SKM-1 (cell line): ENCODE measurements at regions not wholly inside any gene's neighbourhood (a gene's known extent, or its start where the extent isn't known, plus 50 kb on each side); places are given as distances from the start of the nearest gene placed in this dataset.
"Not testable (repeated sequence)": the region's sequence is repeated elsewhere in the genome, so short reads cannot be mapped to it uniquely, and the experiment has no call there.

ENCODE experiments used
- DNase-seq: peaks from one replicate; lab custom pipeline; 2025; ENCODE audit not compliant: unreplicated experiment; lab: John Stamatoyannopoulos, UW

DNA sequence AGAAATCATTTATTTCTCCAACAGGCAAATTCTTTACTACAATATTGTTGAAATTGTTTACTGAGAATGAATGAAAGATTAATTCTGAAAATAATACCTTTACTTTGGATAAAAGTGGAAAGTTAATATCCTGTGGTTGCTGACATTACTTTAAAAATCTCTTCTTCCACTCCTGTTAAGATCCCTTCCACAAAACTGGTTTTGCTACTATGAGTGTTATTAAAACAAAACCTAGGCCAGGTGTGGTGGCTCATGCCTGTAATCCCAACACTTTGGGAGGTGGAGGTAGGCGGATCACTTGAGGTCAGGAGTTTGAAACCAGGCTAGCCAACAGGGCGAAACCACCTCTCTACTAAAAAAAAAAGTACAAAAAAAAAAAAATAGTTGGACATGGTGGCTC, 123.9 kb upstream of the CCDC150 start:
- DNase-seq = no peak

DNA sequence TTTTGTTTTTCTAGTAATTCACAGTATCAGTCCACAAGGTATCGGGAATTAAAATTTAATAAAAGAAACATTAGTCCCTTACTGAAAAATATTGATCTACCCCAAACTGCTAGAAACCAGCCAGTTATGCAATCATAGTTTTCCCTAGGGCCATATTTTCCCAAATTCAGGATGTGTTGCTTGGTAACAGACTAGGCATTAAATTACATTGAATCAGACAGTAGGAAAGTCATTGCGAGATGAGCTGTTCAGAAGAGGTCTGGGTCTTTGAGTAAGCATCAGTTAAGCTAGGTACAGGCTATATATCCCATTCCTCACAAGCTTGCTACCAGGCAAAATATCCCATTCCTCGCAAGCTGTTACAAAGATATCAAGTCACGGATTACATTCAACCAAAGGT, 123.0 kb upstream of the CCDC150 start:
- no peak for DNase-seq

DNA sequence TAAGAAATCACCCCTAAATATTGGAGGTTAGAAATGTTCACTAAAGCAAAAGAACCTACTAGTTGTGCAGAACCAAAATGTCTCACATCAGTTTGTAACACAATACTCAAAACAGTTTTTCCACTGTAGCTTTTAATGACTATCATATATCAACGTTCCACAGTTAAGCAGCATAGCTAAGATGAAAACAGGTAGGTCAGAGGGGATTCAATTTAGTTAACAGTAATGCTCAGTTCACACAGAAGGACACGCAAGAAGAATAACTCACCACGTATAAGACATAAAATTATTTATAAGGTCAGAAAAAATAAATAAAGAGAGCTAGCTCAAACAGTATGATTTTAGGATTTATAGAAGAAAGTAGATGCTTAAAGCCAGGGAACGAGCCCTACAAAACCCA, 118.9 kb upstream of the CCDC150 start:
- no peak for DNase-seq

DNA sequence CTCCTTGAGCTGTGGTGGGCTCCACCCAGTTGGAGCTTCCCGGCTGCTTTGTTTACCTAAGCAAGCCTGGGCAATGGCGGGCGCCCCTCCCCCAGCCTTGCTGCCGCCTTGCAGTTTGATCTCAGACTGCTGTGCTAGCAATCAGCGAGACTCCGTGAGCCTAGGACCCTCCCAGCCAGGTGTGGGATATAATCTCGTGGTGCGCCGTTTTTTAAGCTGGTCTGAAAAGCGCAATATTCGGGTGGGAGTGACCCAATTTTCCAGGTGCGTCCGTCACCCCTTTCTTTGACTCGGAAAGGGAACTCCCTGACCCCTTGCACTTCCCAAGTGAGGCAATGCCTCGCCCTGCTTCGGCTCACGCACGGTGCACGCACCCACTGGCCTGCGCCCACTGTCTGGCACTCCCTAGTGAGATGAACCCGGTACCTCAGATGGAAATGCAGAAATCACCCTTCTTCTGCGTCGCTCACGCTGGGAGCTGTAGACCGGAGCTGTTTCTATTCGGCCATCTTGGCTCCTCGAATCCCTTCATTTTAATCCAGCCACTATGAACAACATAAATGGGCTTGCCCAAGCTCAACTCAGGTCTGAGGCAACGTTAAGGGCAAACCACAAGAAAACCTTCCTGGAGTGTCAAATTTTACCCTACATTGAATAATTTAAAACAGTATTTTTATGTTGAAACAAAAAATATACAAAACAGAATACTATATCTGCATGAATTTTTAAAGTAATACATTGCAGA, 112.4 kb upstream of the CCDC150 start:
- not testable (repeated sequence) for DNase-seq

DNA sequence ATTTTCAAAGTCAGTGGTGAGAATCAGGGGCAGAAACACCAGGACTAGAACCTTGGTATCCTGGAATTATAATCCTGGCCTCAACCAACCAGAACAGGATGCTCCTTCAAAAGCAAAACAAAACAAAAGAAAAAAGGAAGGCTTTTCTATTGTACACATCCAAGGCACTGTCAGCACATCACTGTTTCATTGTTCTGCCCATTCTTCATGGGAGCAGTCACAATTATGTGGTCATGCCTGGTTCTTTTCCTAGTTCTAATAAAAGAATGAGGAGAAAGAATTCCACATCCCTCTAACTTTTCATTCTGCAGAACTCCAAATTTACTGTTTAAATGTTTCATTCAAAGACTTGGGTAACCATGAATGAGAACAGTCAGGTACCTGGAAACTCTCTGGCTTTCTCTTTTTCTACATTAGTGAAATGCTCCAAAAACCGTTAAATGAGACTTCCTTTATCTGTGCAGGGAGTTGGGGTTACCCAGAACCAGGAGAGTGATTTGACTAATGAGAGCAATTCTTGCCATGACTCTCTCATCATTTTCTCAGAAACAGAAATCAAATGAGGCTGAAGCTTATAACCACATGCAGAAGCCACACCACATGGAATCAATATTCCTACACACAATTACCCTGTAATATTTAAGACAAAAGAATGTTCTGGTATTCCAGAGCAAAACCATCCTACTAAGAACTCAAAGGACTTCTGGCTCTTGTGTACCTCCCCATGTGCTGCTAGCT, 110.9 kb upstream of the CCDC150 start:
- DNase-seq = no peak

DNA sequence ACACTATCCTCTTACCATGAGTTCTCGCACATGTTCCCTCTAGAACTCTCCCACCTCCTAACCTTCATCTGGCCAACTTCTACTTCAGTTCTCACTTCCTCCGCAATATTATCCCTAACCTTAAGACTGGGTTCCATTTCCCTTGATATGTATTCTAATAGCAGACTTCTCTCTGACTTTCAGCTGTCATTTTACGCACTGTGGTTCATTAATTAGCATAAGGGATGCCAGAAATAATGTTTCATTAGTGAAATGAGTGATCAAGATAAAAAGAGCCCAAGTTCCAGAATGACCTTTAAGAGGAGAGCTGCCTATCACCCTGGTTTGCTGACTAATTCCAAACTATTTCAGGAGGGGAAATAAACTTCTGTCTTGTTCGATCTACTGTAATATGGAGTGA, 108.6 kb upstream of the CCDC150 start:
- DNase-seq = no peak

DNA sequence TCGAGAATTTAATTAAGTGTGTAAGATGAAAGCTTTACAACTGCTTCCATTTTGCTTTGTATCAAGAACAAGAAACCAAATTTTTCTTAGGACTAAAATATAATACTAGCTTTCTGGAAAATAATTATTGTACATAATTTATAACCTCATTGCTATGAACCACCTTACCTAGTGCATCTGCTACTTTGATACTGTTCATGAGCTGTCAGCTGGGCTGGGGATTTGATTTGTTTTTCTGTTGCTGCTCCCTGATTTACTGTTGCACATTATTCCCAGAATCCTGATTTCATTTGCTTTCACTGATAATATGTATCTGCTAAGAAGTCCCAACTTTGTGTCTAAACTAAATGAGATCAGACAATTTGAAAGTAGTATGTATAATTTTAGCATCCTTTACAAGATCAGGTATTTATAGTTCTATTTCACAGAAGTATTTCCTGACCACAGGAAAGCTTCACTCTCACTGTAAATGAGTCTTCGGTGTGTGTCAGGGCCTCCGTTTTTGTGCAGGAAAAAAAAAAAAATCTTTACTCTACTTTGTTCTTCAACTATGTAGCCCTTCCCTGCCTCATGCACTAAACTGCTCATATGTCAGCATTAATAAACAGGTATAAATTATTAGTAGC, 105.6 kb upstream of the CCDC150 start:
- DNase-seq = no peak

DNA sequence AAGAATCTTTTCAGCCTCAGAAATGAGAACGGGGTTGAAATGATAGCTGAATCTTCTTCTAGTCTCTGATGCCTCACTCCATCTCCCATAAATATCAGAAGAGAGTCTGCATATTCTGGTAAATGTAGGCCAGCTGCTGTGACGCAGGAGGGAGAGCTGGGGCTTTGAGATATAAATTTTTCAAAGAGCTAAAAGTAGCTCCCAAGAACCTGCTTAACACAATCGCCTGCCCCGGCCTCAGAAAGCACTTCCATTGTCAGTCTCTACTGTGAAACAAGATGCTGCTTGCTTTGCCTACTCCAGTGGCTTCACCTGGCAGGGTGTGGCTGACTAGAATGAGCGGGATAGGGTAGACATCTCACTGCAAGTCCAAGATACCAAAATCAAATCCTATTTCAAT, 105.0 kb upstream of the CCDC150 start:
- no peak for DNase-seq

DNA sequence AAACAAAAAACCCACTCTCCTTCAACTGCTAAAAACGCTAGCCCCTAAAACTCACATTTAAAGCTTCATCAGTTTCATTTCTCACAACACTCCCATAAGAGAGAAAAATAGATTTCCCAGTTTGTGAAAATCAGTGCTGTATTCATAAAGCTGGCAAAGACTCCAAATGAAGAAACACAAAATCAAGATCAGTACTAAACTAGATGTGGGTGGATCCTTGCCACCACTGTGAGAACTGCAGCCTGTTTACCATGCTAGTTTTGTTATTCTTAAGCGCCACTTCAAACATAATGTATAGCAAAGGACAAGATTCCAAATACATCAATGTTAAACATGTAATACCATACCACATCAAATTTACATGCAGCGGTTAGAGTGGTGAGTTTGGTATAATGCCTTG, 104.5 kb upstream of the CCDC150 start:
- DNase-seq = no peak

DNA sequence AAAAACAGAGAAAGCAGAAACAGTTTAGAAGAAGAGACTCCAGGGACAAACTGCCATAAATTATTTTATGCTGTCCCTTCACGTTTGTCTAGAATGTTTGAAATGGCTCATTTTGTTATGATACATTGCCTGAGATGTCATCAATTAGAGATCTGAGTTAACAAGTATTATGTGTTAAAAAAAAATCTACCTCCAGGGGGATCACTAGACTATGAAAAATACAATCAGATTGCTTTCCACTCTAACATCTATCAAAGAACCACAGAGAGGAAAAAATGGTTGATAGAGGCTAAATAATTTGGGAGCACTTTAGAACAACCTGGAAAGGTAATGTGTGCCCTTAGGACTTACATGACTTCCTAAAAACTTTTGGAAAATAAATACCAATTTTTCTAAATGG, 103.8 kb upstream of the CCDC150 start:
- DNase-seq = no peak

DNA sequence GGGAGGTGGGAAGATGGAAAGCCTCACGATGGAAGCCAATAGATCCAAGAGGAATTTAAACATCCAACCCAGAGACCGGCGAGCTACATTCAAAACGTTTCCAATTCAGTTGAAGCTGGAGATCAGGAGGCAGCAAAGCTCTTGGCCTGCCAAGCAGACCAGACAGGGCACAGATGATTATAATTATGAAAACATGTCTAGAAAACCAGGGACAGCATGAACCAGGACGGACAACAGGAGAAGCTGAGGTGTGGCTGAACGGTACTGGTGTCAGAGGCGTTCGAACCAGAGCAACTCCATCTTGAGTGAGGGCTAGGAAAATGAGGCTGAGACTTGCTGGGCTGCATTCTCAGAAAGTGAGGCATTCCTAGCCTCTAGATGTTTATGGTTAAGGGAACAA, 102.2 kb upstream of the CCDC150 start:
- no peak for DNase-seq

DNA sequence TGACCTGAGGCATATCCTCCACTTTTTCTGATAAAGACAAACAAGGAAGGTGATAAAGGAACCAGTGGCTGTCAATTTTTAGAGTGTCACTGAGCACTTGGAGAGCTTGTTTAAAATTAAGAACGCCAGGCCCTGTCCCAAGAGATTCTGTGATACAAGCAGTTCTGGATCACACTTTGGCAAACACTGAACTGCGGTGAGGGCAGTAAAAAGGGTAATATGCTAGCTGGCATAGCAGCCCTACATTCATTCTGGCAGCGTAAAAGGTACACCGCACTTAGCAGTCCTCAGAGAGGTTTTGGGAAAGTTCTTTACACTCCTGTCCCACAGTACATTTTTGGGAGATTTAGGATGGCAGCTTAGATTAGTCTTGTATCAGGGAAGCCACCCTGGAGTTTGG, 101.3 kb upstream of the CCDC150 start:
- DNase-seq = no peak

DNA sequence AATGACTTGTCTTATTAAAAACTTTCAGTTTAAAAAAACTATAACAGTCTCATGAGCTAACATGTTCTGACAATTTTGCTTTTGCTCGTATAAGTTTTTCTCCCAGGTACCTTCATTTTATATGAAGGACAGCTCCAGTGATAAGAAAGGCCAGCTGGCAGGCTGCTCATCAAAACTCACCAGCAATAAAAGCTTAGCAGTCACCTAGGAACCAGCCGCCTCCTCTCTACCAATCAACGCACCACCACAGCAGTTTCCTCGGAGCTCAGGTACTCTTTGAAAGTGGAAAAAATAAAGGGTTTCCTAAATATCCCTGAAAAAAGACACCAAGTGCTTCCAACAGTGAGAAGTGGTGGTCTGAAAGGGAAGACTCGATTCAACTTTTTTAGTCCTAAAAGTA, 100.9 kb upstream of the CCDC150 start:
- no peak for DNase-seq

DNA sequence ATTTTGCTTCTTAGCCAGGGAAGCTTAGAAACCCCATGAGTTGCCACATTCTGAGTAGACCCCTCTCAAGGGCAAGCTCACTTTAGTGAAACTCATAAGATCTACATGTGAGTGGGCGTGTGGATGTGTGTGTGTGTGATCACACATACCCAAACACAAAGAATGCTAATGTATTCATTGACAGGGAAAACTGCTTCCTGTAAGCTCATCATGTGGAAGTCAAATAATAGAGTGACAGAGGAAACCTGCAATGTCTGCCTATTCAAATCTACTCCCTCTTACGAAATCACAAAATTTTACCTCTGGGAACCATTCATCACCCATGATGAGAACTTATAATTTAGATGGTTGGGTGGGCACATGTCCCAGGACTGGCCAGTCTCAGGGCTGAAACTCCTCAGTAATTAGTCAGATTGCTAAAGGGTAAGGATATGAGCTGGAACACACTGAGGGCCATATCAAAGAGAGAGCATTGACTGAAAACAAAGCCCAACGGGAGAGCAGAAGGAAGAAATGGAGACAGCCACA, 94.5 kb upstream of the CCDC150 start:
- DNase-seq = no peak

DNA sequence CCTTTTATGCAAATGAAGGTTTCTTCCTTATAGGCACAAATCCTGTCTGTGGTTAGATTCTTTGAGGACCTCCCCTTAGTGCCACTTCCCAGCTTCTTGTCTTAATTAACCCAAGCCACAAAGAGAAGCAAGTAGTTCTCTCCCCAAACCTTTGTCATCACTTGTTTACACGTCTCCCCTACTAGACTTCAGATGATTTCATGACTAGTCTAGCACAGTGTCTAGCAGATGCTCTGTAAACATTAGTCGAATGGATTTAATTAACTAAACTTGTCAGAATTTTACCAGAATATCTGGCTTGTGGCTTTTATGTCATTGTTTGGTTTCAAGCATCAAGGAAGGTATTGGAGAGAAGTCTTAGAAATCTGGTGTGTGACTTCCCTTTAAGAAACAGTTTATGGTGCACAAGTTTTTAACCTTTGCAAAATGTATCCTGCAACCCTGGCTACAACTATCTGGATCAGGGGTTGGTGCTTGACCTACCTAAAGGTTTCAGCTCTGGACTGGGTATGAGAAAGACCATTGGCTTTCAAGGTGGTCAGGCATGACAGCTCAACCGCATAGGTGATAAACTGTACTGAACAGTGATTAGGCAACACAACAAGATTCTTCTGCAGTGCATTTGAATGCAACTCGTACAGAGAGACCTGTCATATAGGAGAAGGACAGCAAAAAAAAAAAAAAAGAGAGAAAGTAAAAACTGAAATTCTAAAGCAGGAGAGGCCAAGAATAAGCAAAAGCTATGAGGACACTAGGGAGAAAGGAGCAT, 93.2 kb upstream of the CCDC150 start:
- DNase-seq = no peak

DNA sequence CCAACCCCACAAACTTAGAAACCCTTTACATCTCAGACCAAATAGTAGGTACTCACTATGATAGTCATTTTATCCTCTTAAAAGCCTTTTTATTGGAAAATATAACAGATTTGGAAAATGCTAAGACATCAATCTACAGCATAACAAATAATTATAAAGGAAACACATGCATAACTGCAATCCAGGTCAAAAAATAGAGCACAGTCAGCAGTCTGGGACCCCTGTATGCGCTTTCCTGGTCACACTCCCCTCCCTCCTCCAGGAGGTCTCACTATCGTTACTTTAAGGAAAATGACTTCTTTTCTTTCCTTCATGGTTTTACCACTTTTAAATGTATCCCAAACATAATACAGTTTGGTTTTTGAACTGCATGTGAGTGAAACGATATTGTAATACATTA, 90.5 kb upstream of the CCDC150 start:
- no peak for DNase-seq

DNA sequence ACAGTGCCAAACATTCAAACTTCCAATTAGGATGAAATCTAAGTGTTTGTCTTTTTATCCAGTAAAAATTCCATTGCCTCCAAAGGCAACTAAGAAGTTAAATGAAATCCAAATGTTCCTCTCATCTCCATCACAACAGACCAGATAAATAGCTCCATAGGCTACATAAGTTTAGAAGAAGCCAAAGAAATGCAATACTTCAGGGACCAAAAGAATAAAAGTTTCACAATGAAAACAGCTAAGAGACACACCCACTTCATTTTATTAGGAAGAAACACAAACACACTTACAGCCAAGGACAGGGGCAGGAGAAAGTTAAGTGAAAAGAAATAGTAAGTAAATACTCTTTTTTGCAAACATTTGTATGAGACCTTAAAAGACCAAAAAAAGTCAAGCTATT, 88.5 kb upstream of the CCDC150 start:
- DNase-seq = no peak

DNA sequence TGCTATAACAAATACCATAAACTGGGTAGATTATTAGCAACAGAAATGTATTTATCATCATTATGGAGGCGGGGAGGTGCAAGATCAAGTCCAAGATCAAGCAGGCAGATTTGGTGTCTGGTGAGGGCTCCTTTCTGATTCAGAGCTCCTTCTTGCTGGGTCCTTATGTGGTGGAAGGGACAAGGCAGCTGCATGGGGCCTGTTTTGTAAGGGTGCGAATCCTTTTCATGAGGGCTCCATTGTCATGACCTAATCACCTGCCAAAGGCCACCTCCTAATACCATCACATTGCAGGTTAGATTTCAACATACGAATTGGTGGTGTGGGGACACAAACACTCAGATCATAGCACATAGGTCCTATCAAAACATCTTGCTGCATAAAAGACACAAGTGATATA, 84.4 kb upstream of the CCDC150 start:
- DNase-seq = no peak

DNA sequence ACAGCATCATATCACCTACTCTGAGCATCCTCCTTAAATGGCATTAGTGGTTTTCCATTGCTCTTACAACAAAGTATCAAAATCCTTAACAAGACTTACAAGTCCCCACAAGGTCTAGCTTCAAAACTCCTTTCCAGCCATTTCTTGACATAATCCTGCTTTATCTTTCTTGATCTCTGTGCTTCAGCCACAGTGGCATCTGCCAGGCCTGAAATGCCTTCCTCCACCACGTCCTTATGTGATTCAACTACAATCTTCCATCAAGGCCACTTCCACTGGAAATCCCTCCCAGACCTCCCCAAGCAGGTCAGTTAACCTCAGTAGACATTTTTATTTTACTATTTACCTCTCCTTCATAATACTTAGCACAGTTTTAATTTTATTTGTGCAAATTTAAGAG, 83.8 kb upstream of the CCDC150 start:
- no peak for DNase-seq

DNA sequence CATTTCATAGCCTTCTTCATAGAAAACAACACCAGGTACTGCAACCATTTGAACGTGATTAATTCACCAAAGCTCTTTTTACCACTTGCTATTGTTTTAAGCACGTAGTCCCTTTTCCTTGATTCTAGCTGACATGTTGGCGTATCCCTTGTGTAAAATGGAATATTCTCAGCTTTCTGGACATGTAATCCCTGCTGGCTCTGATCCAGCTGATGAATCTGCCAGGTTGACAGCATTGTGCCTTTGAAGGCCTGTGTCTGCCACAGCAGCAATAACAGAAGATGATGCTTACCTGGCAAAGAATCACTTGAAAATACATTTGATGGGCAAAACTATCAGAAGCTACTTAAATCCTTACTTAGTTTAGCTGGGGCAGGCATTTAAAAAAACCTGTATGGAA, 81.0 kb upstream of the CCDC150 start:
- DNase-seq = no peak

DNA sequence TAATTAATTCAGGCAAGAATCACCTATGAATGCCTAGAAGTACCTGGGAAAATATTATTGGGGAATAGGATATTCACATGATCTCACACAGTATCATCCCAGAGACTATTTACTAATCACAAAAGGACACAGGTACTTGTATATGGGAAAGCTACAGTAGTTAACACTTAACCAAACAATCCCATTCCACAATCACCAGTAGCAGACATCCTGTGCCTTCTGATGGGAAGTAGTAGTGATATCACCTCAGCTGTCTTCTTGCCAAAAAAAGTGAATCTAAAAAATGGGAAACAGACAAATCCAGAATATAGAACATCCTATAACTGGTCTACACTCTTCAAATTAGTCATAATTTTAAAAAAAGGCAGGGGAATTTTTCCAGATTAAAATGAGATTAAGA, 75.6 kb upstream of the CCDC150 start:
- no peak for DNase-seq
